CD14-positive monocyte (primary cell): ENCODE measurements at regions not wholly inside any gene's neighbourhood (a gene's known extent, or its start where the extent isn't known, plus 50 kb on each side); places are given as distances from the start of the nearest gene placed in this dataset.

ENCODE experiments used
- DNase-seq, 3 donors: peaks; one replicate each; pipeline ENCODE4 v3.0.0-alpha.2; 2011 to 2022
- H2AFZ ChIP-seq: 2 replicates; pipeline ENCODE4 v1.6.0; 2012; ENCODE audit warnings: mild to moderate bottlenecking, low read depth, low read length, inconsistent platforms; ENCODE audit not compliant: insufficient read depth, poor library complexity, severe bottlenecking
- H3K27ac ChIP-seq, 2 donors: 1 replicate in 1 of 2; 2 replicates in 1 of 2; pipeline ENCODE4 v1.5.1; 2012 to 2013; ENCODE audit warnings: low read length in 2 of 2, control low read depth in 1 of 2, inconsistent platforms in 1 of 2, low read depth in 1 of 2, mild to moderate bottlenecking in 1 of 2
- H3K27me3 ChIP-seq, 2 donors: one replicate each; pipeline versions ENCODE4 v1.6.0 to v1.6.1; 2011 to 2013; ENCODE audit warnings: low read length in 2 of 2; ENCODE audit not compliant: control insufficient read depth in 2 of 2, insufficient read depth in 2 of 2
- H3K36me3 ChIP-seq, 2 donors: replicated peaks in 1 of 2; 1 replicate in 1 of 2; 2 replicates in 1 of 2; pipeline versions ENCODE4 v1.5.1 to v1.6.1; 2012 to 2013; ENCODE audit warnings: low read length in 2 of 2, control low read depth in 1 of 2, inconsistent platforms in 1 of 2, mild to moderate bottlenecking in 1 of 2; ENCODE audit not compliant: insufficient read depth in 2 of 2, control insufficient read depth in 1 of 2
- H3K4me1 ChIP-seq, 2 donors: 1 replicate in 1 of 2; 2 replicates in 1 of 2; pipeline versions ENCODE4 v1.5.1 to v1.6.1; 2012 to 2013; ENCODE audit warnings: low read length in 2 of 2, control low read depth in 1 of 2, inconsistent platforms in 1 of 2, mild to moderate bottlenecking in 1 of 2, moderate library complexity in 1 of 2; ENCODE audit not compliant: insufficient read depth in 2 of 2, control insufficient read depth in 1 of 2
- H3K4me2 ChIP-seq: replicated peaks from 2 replicates; pipeline ENCODE3; 2012; ENCODE audit warnings: low read length, moderate library complexity, mild to moderate bottlenecking; ENCODE audit not compliant: poor library complexity, severe bottlenecking; ENCODE audit errors: extremely low read depth
- H3K4me3 ChIP-seq, 3 experiments: fragments of 200-600 bp in 1 of 3; sonication (generic) in 1 of 3; replicated peaks in 1 of 3; 1 replicate in 2 of 3; 2 replicates in 1 of 3; pipeline ENCODE4 v1.5.1; 2011 to 2013; ENCODE audit warnings: low read length in 3 of 3, mild to moderate bottlenecking in 3 of 3, control low read depth in 2 of 3, low read depth in 2 of 3, inconsistent platforms in 1 of 3, moderate library complexity in 1 of 3
- H3K79me2 ChIP-seq: 2 replicates; pipeline ENCODE4 v1.6.0; 2012; ENCODE audit warnings: mild to moderate bottlenecking, control low read depth, inconsistent platforms, low read length, moderate library complexity; ENCODE audit not compliant: insufficient read depth
- H3K9ac ChIP-seq: 2 replicates; pipeline ENCODE4 v1.6.0; 2017; ENCODE audit warnings: low read length, mild to moderate bottlenecking; ENCODE audit not compliant: insufficient read depth, poor library complexity, severe bottlenecking
- H3K9me3 ChIP-seq, 2 donors: replicated peaks in 1 of 2; 1 replicate in 1 of 2; 2 replicates in 1 of 2; pipeline versions ENCODE4 v1.5.1 to v1.6.1; 2012 to 2013; ENCODE audit warnings: low read length in 2 of 2, control low read depth in 1 of 2; ENCODE audit not compliant: control insufficient read depth in 1 of 2, insufficient read depth in 1 of 2
- H4K20me1 ChIP-seq: 2 replicates; pipeline ENCODE4 v1.6.0; 2012; ENCODE audit warnings: mild to moderate bottlenecking, low read length, control low read depth, moderate library complexity; ENCODE audit not compliant: insufficient read depth
- H3K27ac Mint-ChIP-seq, 7 donors: one replicate each; pipeline ENCODE4 v1.8.0; 2020; ENCODE audit warnings: mild to moderate bottlenecking in 7 of 7, mixed read lengths in 7 of 7, moderate library complexity in 6 of 7, inconsistent platforms in 2 of 7
- H3K27me3 Mint-ChIP-seq, 3 donors: one replicate each; pipeline ENCODE4 v1.8.0; 2021 to 2022; ENCODE audit warnings: low read depth in 3 of 3, mild to moderate bottlenecking in 3 of 3, mixed read lengths in 3 of 3, moderate library complexity in 3 of 3, inconsistent platforms in 1 of 3
- H3K36me3 Mint-ChIP-seq, 2 donors: one replicate each; pipeline ENCODE4 v1.8.0; 2020; ENCODE audit warnings: mixed read lengths in 2 of 2, inconsistent platforms in 1 of 2, mild to moderate bottlenecking in 1 of 2
- H3K4me1 Mint-ChIP-seq: one replicate; pipeline ENCODE4 v1.8.0; 2020; ENCODE audit warnings: mild to moderate bottlenecking, mixed read lengths
- H3K4me3 Mint-ChIP-seq, 2 donors: one replicate each; pipeline ENCODE4 v1.8.0; 2020; ENCODE audit warnings: mild to moderate bottlenecking in 2 of 2, mixed read lengths in 2 of 2, moderate library complexity in 1 of 2
- H3K9me3 Mint-ChIP-seq, 7 donors: one replicate each; pipeline ENCODE4 v1.8.0; 2020 to 2022; ENCODE audit warnings: mixed read lengths in 7 of 7, mild to moderate bottlenecking in 6 of 7, moderate library complexity in 6 of 7, inconsistent platforms in 2 of 7
- CTCF ChIP-seq: fragments of 200-600 bp; IDR thresholded peaks from one replicate; pipeline ENCODE4 v1.8.0; 2022; ENCODE audit warnings: antibody characterized with exemption, mild to moderate bottlenecking
- WGBS: methylation state at CpG from one replicate; pipeline ENCODE4 v1.1.5; 2013; ENCODE audit warnings: missing lambda C conversion rate; ENCODE audit not compliant: insufficient coverage; 5-methylcytosine and 5-hydroxymethylcytosine counted together
- intact Hi-C, 2 donors: fragments of 100-400 bp; cut with micrococcal nuclease; formaldehyde crosslinking; loops; one replicate each; pipeline versions ENCODE4 v1.15.0 to v1.15.1; 2023

GRCh38 chrX:10341309-10341708 lies 184.5 kb downstream of the CLCN4 start:
- intact Hi-C loops, result no loop called here
- Histone ChIP-seq H2AFZ (no peak overlapping the region), H3K27me3 (no peaks in the 10 kb centered on the region), H3K9ac (no peak overlapping the region), H3K27ac (no peak overlapping the region), H3K79me2 (no peaks in the 10 kb centered on the region), H3K4me2 (no peak overlapping the region), H3K36me3 (no peaks in the 10 kb centered on the region), H3K9me3 (no peaks in the 10 kb centered on the region), H4K20me1 (no peaks in the 10 kb centered on the region), H3K4me1 (no peaks in the 10 kb centered on the region), H3K4me3 (no peak overlapping the region)
- 100% methylated on average over 1 of the region's 5 CpGs for WGBS
- H3K9me3 Mint-ChIP-seq, result peaks cover 0 to 6% (median 2%) of the 10 kb centered on the region in 7 donors
- H3K27ac Mint-ChIP-seq, result no peak overlapping the region
- no peak for DNase-seq
- H3K4me1 Mint-ChIP-seq, result no peaks in the 10 kb centered on the region
- H3K36me3 Mint-ChIP-seq, result no peaks in the 10 kb centered on the region
- TF ChIP-seq CTCF, result no peak
- H3K27me3 Mint-ChIP-seq, result no peaks in the 10 kb centered on the region
- no peak overlapping the region for H3K4me3 Mint-ChIP-seq

GRCh38 chrX:10350221-10350620 lies 193.4 kb downstream of the CLCN4 start:
- H3K27me3 Mint-ChIP-seq, result peaks cover 0 to 7% (median 2%) of the 10 kb centered on the region in 3 donors
- no peak overlapping the region for H3K4me3 ChIP-seq

More at GRCh38 chrX:10350221-10350620, 193.4 kb downstream of the CLCN4 start:
- Histone ChIP-seq H3K4me1 (no peaks in the 10 kb centered on the region), H3K27ac (no peak overlapping the region), H3K36me3 (no peaks in the 10 kb centered on the region), H2AFZ (no peak overlapping the region), H3K9ac (no peak overlapping the region), H3K9me3 (peaks cover 0 to 4% of the 10 kb centered on the region in 2 donors), H3K27me3 (no peaks in the 10 kb centered on the region), H3K79me2 (no peaks in the 10 kb centered on the region), H4K20me1 (no peaks in the 10 kb centered on the region), H3K4me2 (no peak overlapping the region)
- Mint-ChIP-seq H3K4me1 (no peaks in the 10 kb centered on the region), H3K4me3 (no peak overlapping the region), H3K36me3 (no peaks in the 10 kb centered on the region), H3K27ac (no peak overlapping the region), H3K9me3 (peaks cover 2 to 7% (median 4%) of the 10 kb centered on the region in 7 donors)
- intact Hi-C loops, result no loop called here
- no peak for DNase-seq
- TF ChIP-seq CTCF, result no peak
